ENCODE measurements at regions not wholly inside any gene's neighbourhood (a gene's known extent, or its start where the extent isn't known, plus 50 kb on each side); places are given as distances from the start of the nearest gene placed in this dataset.

DNA sequence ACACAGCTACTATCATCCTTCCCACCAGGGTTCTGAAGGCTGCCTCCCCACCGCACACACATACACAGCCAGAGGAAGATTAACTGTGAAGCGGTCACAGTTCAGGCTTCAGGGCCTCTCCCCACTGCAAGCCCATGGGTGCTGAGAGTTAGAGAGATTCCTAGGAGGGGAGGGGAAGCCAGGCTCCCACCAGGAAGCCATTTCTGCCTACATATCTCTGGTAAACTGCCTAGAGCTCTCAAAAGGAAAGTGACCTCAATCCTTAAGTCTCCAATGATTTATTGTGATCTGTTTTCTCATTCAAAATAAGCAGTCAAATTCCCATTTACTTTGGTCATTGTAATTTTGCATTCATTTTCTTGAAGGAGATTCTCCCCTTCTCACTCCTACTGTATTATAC, 141.0 kb upstream of the BNIP2 start:
- WGBS, result 87% methylated on average over 2 of the region's 2 CpGs
- H3K4me1 ChIP-seq (ENCODE audit: control insufficient read depth, insufficient read depth, low read length), result no peaks in the 10 kb centered on the region
- no peak overlapping the region for H3K4me3 ChIP-seq (ENCODE audit: low read length)
- no peaks in the 10 kb centered on the region for H3K27me3 ChIP-seq (ENCODE audit: control insufficient read depth, insufficient read depth)
- H3K9me3 ChIP-seq (ENCODE audit: control insufficient read depth, low read length), result no peaks in the 10 kb centered on the region
- intact Hi-C loops (cut with DNase I), result no loop called here
- no peak for DNase-seq
- H3K27ac ChIP-seq (ENCODE audit: low read length), result no peak overlapping the region
- no peak for ATAC-seq

DNA sequence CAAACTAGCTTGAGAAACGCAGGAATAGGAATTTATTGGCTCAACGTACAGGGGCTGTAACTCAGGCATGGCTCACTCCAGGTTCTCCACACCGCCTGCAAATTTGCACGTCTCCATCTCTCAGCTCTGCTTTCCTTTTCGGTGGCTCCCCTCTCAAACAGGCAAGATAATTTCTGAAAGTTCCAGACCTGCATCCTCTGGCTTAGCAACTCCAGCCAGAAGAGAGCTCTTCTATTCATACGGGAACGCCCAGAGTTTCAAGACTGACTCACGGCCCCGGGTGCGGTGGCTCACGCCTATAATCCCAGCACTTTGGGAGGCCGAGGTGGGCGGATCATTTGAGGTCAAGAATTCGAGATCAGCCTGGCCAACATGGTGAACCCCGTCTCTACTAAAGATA, 139.7 kb upstream of the BNIP2 start:
- DNase-seq (no peak), ATAC-seq (no peak)
- WGBS, result 84% methylated on average over 15 of the region's 15 CpGs
- no peaks in the 10 kb centered on the region for H3K9me3 ChIP-seq (ENCODE audit: control insufficient read depth, low read length)
- no peaks in the 10 kb centered on the region for H3K4me1 ChIP-seq (ENCODE audit: control insufficient read depth, insufficient read depth, low read length)
- no peak overlapping the region for H3K27ac ChIP-seq (ENCODE audit: low read length)
- intact Hi-C loops (cut with DNase I), result loop anchor here in 1 of 4 donors (10.0 kb wide), 1 partner anchor 56 kb away; no protein-coding TSS in a partner anchor
- no peak overlapping the region for H3K4me3 ChIP-seq (ENCODE audit: low read length)
- H3K27me3 ChIP-seq (ENCODE audit: control insufficient read depth, insufficient read depth), result no peaks in the 10 kb centered on the region

DNA sequence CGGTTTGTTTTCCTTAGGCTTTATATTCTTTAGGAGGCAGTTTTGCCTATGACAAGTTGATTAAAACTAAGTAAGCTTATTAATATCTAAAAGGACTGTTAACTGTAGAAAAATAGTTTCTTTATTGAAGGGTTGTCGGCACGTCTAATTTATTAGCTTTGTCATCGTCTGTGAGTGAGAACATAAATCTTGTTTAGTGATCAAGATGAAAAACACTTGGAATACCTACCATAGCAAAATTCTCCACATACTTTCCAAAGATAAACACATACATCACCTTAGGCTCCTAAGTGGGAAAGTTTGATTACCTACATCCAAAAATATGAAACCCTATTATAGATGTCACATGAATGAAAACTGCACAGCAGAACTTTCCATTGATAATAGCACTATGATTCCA, 139.1 kb upstream of the BNIP2 start:
- Histone ChIP-seq H3K27me3 (ENCODE audit: control insufficient read depth, insufficient read depth) (no peaks in the 10 kb centered on the region), H3K4me3 (ENCODE audit: low read length) (no peak overlapping the region), H3K4me1 (ENCODE audit: control insufficient read depth, insufficient read depth, low read length) (no peaks in the 10 kb centered on the region), H3K27ac (ENCODE audit: low read length) (no peak overlapping the region), H3K9me3 (ENCODE audit: control insufficient read depth, low read length) (no peaks in the 10 kb centered on the region)
- intact Hi-C loops (cut with DNase I), result loop anchor here in 1 of 4 donors (10.0 kb wide), 1 partner anchor 57 kb away; no protein-coding TSS in a partner anchor
- ATAC-seq (no peak), DNase-seq (no peak)
- WGBS, result 54% methylated on average over 4 of the region's 4 CpGs

DNA sequence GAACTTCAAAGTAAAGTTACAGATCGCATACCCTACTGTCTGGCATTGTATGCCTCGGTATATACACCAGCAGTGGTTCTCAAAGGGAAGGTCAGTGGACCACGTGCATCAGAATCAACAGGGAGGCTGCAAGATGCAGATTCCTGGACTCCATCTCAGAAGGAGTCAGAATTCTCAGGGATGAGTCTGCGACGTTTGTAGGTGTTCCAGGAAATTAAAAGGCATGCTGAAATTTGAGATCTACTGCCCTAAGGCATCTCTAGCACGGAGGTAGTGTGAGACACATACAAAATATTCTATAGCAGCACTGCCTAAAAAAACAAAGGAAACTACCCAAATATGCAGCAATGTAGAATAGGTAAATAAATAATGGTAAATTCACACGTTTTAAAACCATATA, 136.8 kb upstream of the BNIP2 start:
- Histone ChIP-seq H3K9me3 (ENCODE audit: control insufficient read depth, low read length) (no peaks in the 10 kb centered on the region), H3K27ac (ENCODE audit: low read length) (no peak overlapping the region), H3K27me3 (ENCODE audit: control insufficient read depth, insufficient read depth) (no peaks in the 10 kb centered on the region), H3K4me1 (ENCODE audit: control insufficient read depth, insufficient read depth, low read length) (no peaks in the 10 kb centered on the region), H3K4me3 (ENCODE audit: low read length) (no peak overlapping the region)
- DNase-seq (no peak), ATAC-seq (no peak)
- 59% methylated on average over 7 of the region's 7 CpGs for WGBS
- intact Hi-C loops (cut with DNase I), result loop anchor here in 1 of 4 donors (10.0 kb wide), 1 partner anchor 59 kb away; no protein-coding TSS in a partner anchor

DNA sequence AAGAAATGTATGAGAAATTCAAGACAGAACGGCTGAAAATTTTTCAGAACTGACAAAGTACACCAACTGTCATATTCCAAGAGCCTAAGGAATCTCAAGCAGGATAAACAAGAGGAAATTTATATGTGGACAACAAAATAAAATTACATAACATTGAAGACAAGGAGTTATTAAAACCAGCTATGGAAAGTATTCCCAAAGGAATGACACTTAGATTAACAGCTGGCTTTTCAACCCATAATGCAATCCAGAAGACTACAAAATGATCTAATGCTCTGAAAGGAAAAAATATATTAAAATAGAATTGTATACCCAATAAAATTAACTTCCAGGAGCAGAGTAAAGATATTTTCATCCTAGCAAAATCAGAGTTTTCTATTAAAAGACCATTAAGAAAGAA, 132.2 kb upstream of the BNIP2 start:
- Histone ChIP-seq H3K27me3 (ENCODE audit: control insufficient read depth, insufficient read depth) (peaks cover 2% of the 10 kb centered on the region), H3K4me1 (ENCODE audit: control insufficient read depth, insufficient read depth, low read length) (no peaks in the 10 kb centered on the region), H3K9me3 (ENCODE audit: control insufficient read depth, low read length) (no peaks in the 10 kb centered on the region), H3K4me3 (ENCODE audit: low read length) (no peak overlapping the region), H3K27ac (ENCODE audit: low read length) (no peak overlapping the region)
- intact Hi-C loops (cut with DNase I), result loop anchor here in 1 of 4 donors (10.0 kb wide), 1 partner anchor 64 kb away; no protein-coding TSS in a partner anchor
- 58% methylated on average over 1 of the region's 1 CpG for WGBS
- DNase-seq, result no peak
- ATAC-seq, result no peak

DNA sequence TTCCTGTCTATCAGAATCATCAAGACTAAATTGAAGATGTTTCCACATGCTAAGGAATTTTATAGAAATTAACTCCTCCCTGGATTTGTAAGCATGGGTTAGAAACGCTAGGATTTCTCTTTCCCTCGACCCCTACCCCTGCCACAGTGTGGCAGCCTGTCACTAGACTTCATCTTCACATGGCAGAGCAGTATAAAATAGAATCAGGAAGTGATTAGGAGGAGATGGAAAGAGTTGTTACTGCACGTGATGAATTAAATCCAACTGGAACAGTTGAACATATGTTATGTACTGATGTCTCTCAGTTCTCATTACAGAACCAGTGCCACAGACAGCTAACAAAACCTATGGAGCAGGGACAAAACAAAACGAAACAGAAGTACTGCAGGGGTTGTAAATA, 130.0 kb upstream of the BNIP2 start:
- Histone ChIP-seq H3K4me1 (ENCODE audit: control insufficient read depth, insufficient read depth, low read length) (no peaks in the 10 kb centered on the region), H3K27me3 (ENCODE audit: control insufficient read depth, insufficient read depth) (peaks cover 2% of the 10 kb centered on the region), H3K27ac (ENCODE audit: low read length) (no peak overlapping the region), H3K4me3 (ENCODE audit: low read length) (no peak overlapping the region), H3K9me3 (ENCODE audit: control insufficient read depth, low read length) (no peaks in the 10 kb centered on the region)
- WGBS, result 32% methylated on average over 4 of the region's 4 CpGs
- ATAC-seq (no peak), DNase-seq (no peak)
- intact Hi-C loops (cut with DNase I), result no loop called here

DNA sequence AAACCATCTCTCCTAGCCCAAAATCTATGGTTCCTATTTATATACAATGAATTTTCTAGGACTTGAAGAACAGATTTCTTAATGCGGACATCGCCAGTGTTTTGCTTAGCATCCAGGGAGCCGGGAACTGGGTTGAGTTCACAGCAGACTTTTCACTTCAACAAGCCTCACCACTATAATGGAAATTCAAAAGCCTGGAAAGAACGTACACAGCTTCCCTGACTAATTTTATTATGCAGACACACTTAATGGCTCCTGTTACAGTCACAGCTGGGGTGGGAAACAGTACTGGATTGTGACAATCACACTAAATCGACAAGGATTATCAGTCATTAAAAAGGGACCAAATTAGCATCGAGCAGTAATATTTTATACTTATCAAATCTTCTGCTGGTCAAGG, 129.2 kb upstream of the BNIP2 start:
- WGBS, result 56% methylated on average over 6 of the region's 6 CpGs
- H3K4me3 ChIP-seq (ENCODE audit: low read length), result no peak overlapping the region
- DNase-seq (no peak), ATAC-seq (no peak)
- H3K4me1 ChIP-seq (ENCODE audit: control insufficient read depth, insufficient read depth, low read length), result no peaks in the 10 kb centered on the region
- intact Hi-C loops (cut with DNase I), result no loop called here
- no peaks in the 10 kb centered on the region for H3K9me3 ChIP-seq (ENCODE audit: control insufficient read depth, low read length)
- H3K27me3 ChIP-seq (ENCODE audit: control insufficient read depth, insufficient read depth), result peaks cover 2% of the 10 kb centered on the region
- no peak overlapping the region for H3K27ac ChIP-seq (ENCODE audit: low read length)

DNA sequence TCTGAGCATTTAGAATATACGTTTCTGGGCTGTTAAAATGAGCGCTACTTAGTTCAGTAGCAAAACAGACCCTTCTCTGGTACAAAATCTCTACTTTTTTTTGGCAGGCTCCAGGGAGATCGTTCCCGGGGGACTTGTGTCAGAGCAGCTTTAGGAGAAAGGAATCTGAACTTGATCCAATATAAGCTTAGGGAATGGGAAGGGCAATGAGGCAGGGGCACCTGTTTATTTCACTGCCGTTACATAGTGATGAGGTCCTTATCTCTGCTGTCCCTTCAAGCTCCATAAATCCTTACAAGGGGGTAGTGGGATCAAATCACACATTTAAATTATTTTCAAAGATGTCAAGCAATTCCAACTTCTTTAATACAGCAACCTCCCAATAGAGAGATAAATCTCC, 128.7 kb upstream of the BNIP2 start:
- intact Hi-C loops (cut with DNase I), result no loop called here
- H3K4me1 ChIP-seq (ENCODE audit: control insufficient read depth, insufficient read depth, low read length), result no peaks in the 10 kb centered on the region
- H3K4me3 ChIP-seq (ENCODE audit: low read length), result no peak overlapping the region
- H3K27me3 ChIP-seq (ENCODE audit: control insufficient read depth, insufficient read depth), result peaks cover 2% of the 10 kb centered on the region
- DNase-seq (no peak), ATAC-seq (no peak)
- no peak overlapping the region for H3K27ac ChIP-seq (ENCODE audit: low read length)
- no peaks in the 10 kb centered on the region for H3K9me3 ChIP-seq (ENCODE audit: control insufficient read depth, low read length)
- 45% methylated on average over 5 of the region's 5 CpGs for WGBS

DNA sequence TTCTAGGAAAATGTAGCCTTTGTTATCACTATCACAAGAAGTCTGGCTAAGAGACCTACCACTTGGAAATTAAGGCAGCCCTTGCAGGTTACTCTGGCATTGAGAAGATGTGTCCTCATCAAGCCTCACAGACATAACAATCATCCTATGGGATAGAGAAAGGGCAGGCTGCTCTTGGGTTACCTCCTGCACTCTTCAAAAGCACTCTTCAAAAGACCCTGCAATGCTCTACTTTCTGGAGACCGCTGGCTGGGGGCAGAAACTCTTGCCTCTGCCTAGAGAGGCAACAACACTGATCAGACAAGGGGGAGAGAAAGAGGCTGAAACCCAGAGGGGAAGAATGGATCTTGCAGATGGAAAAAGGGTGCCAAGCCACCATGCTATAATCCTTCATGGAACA, 127.9 kb upstream of the BNIP2 start:
- Histone ChIP-seq H3K9me3 (ENCODE audit: control insufficient read depth, low read length) (no peaks in the 10 kb centered on the region), H3K4me1 (ENCODE audit: control insufficient read depth, insufficient read depth, low read length) (no peaks in the 10 kb centered on the region), H3K4me3 (ENCODE audit: low read length) (no peak overlapping the region), H3K27me3 (ENCODE audit: control insufficient read depth, insufficient read depth) (peaks cover 2% of the 10 kb centered on the region), H3K27ac (ENCODE audit: low read length) (no peak overlapping the region)
- DNase-seq (no peak), ATAC-seq (no peak)
- WGBS, result 82% methylated on average over 1 of the region's 1 CpG
- intact Hi-C loops (cut with DNase I), result no loop called here

DNA sequence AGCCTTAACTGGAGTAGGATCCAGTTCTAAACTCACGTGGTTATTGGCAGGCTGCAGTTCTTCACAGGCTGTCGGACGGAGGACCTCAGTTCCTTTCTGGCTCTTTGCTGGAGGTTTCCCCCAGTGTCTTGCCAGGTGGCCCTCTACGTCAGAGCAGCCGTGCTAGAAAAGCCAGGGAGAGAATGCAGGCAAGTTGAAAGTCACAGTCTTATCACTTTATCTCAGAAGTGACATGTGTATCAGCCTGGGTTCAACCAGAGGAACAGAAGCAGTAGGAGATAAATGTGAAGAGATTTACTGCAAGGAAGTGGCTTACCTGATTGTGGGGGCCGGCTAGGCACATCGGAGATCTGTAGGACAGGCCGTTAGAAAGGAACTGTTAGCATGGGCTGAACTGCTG, 125.3 kb upstream of the BNIP2 start:
- Histone ChIP-seq H3K9me3 (ENCODE audit: control insufficient read depth, low read length) (no peaks in the 10 kb centered on the region), H3K27ac (ENCODE audit: low read length) (no peak overlapping the region), H3K4me3 (ENCODE audit: low read length) (no peak overlapping the region), H3K27me3 (ENCODE audit: control insufficient read depth, insufficient read depth) (peaks cover 2% of the 10 kb centered on the region), H3K4me1 (ENCODE audit: control insufficient read depth, insufficient read depth, low read length) (no peaks in the 10 kb centered on the region)
- no peak for ATAC-seq
- intact Hi-C loops (cut with DNase I), result no loop called here
- WGBS, result 25% methylated on average over 8 of the region's 8 CpGs
- DNase-seq, result no peak

DNA sequence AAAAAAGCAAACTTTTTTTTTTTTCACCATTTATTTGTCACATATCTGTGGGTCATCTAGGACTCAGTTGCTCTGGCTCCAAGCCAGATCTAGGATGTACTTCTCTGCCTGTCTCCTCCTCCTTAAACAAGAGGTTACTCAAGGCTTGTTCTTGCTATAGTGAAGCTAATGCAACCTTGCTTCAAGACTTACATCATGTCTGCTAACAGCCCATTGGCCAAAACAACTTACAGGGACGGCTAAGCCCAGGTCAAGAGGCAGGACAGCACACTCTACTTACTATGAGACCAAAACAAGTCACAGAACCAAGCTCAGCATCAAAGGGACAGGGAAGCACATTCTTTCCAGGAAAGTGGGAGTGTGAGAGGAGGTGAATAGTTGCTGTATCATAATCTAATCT, 123.8 kb upstream of the BNIP2 start:
- Histone ChIP-seq H3K27me3 (ENCODE audit: control insufficient read depth, insufficient read depth) (no peaks in the 10 kb centered on the region), H3K4me1 (ENCODE audit: control insufficient read depth, insufficient read depth, low read length) (no peaks in the 10 kb centered on the region), H3K9me3 (ENCODE audit: control insufficient read depth, low read length) (no peaks in the 10 kb centered on the region), H3K27ac (ENCODE audit: low read length) (no peak overlapping the region), H3K4me3 (ENCODE audit: low read length) (no peak overlapping the region)
- no peak for DNase-seq
- ATAC-seq, result no peak
- intact Hi-C loops (cut with DNase I), result no loop called here
- 31% methylated on average over 1 of the region's 1 CpG for whole genome bisulfite sequencing

DNA sequence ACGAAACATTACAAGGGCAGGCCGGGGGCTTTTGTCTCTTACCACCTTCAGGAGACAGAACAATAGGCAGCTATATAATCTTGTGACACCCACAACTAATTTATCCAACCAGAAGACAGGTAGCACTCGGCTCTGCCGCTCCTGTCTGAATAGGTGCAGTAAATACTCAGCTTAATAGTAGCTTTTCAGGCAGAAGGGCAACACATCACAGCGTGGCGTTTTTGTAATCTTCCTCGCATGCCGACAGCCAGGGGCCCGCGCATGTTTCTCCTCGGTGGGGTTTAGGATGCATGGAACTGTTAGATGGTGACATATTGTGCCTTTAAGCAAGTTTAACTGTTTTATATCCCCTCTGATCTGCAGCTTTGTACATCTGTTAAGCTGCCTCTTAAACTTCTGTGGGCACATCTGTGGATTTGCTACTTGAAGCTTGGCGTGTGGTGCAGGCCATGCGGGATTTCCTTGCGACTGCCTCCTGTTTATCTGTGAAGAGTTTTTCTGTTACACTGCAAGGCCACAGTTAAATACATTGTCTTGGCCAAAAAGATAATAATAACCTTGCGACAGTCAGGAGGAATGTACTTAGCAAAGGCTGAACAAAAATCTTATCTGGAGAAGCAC, 123.2 kb upstream of the BNIP2 start:
- no peaks in the 10 kb centered on the region for H3K9me3 ChIP-seq (ENCODE audit: control insufficient read depth, low read length)
- DNase-seq (no peak), ATAC-seq (no peak)
- no peaks in the 10 kb centered on the region for H3K4me1 ChIP-seq (ENCODE audit: control insufficient read depth, insufficient read depth, low read length)
- no peaks in the 10 kb centered on the region for H3K27me3 ChIP-seq (ENCODE audit: control insufficient read depth, insufficient read depth)
- H3K4me3 ChIP-seq (ENCODE audit: low read length), result no peak overlapping the region
- 34% methylated on average over 15 of the region's 15 CpGs for WGBS
- H3K27ac ChIP-seq (ENCODE audit: low read length), result no peak overlapping the region
- intact Hi-C loops (cut with DNase I), result no loop called here
